Lung (tissue), 11 donors: ENCODE measurements at regions not wholly inside any gene's neighbourhood (a gene's known extent, or its start where the extent isn't known, plus 50 kb on each side); places are given as distances from the start of the nearest gene placed in this dataset.
"Not testable (repeated sequence)": the region's sequence is repeated elsewhere in the genome, so short reads cannot be mapped to it uniquely, and the experiment has no call there.

ENCODE experiments used
- ATAC-seq: fragments of 200-7000 bp; cut with Tn5 transposase; one replicate; pipeline ENCODE4 v1.9.1; 2020; ENCODE audit warnings: moderate number of reproducible peaks; ENCODE audit not compliant: insufficient read depth, low FRiP score
- DNase-seq, 3 donors: peaks; one replicate each; pipeline ENCODE4 v3.0.0-alpha.2; 2013 to 2017
- H3K27ac ChIP-seq, 2 donors: one replicate each; pipeline ENCODE4 v1.5.1; 2013; ENCODE audit warnings: mild to moderate bottlenecking in 2 of 2, moderate library complexity in 2 of 2, control low read depth in 1 of 2, inconsistent platforms in 1 of 2, low read depth in 1 of 2, low read length in 1 of 2
- H3K27me3 ChIP-seq, 3 donors: one replicate each; pipeline ENCODE4 v1.5.1; 2013; ENCODE audit warnings: low read length in 2 of 3; ENCODE audit not compliant: control insufficient read depth in 3 of 3, insufficient read depth in 3 of 3
- H3K36me3 ChIP-seq, 4 donors: one replicate each; pipeline ENCODE4 v1.5.1; 2013; ENCODE audit warnings: low read length in 4 of 4, mild to moderate bottlenecking in 1 of 4, moderate library complexity in 1 of 4; ENCODE audit not compliant: control insufficient read depth in 4 of 4, insufficient read depth in 4 of 4
- H3K4me1 ChIP-seq, 5 donors: one replicate each; pipeline ENCODE4 v1.5.1; 2013; ENCODE audit warnings: low read length in 5 of 5, mild to moderate bottlenecking in 2 of 5, moderate library complexity in 1 of 5; ENCODE audit not compliant: control insufficient read depth in 5 of 5, insufficient read depth in 5 of 5
- H3K4me3 ChIP-seq: one replicate; pipeline ENCODE4 v1.5.1; 2013; ENCODE audit warnings: mild to moderate bottlenecking, control low read depth, moderate library complexity
- H3K9ac ChIP-seq, 2 donors: one replicate each; pipeline ENCODE4 v1.5.1; 2013; ENCODE audit warnings: low read length in 2 of 2, control low read depth in 1 of 2; ENCODE audit not compliant: insufficient read depth in 1 of 2
- H3K9me3 ChIP-seq, 4 donors: one replicate each; pipeline ENCODE4 v1.5.1; 2013; ENCODE audit warnings: low read length in 3 of 4, mild to moderate bottlenecking in 1 of 4, moderate library complexity in 1 of 4; ENCODE audit not compliant: control insufficient read depth in 4 of 4, insufficient read depth in 3 of 4
- CTCF ChIP-seq: IDR thresholded peaks from 2 replicates; pipeline ENCODE4 v1.5.1; 2012; ENCODE audit warnings: mild to moderate bottlenecking; ENCODE audit errors: control extremely low read depth, extremely low read depth
- WGBS, 2 donors: extraction: QIAGEN DNeasy Blood & Tissue Kit; methylation state at CpG; one replicate each; pipeline ENCODE4 v1.1.7; 2013; 5-methylcytosine and 5-hydroxymethylcytosine counted together
- donor health status: control.
- donor health status: control.
- donor health status: Bipolar disorder and iron deficiency.
- donor health status: healthy.
- donor health status: DM: yes; HTN: yes; CAD: no.

- not testable (repeated sequence) for H3K36me3 ChIP-seq, H3K9ac ChIP-seq, ATAC-seq, H3K27me3 ChIP-seq, H3K4me1 ChIP-seq, DNase-seq, H3K27ac ChIP-seq, H3K9me3 ChIP-seq, H3K4me3 ChIP-seq
- 62 to 71% methylated on average over 8 of the region's 8 CpGs for WGBS, 2 donors
Measured at GRCh38 chr20:47977789-47978252, 192.5 kb upstream of the SULF2 start.

- 80 to 85% methylated on average over 19 to 20 of the region's 20 CpGs for WGBS, 2 donors
- H3K36me3 ChIP-seq, H3K9ac ChIP-seq, H3K9me3 ChIP-seq, H3K27me3 ChIP-seq, H3K4me3 ChIP-seq, ATAC-seq, DNase-seq, H3K4me1 ChIP-seq, H3K27ac ChIP-seq: not testable (repeated sequence)
Measured at GRCh38 chr20:47977017-47977788, 191.9 kb upstream of the SULF2 start.

- H3K4me1 ChIP-seq: peaks cover 0 to 8% (median 0%) of the 10 kb centered on the region in 5 donors
- no peak for ATAC-seq
- 84 to 90% methylated on average over 8 of the region's 8 CpGs for WGBS, 2 donors
Measured at GRCh38 chr20:47974234-47974878, 189.1 kb upstream of the SULF2 start.

GRCh38 chr20:47973519-47974233 lies 188.4 kb upstream of the SULF2 start:
- TF ChIP-seq CTCF: no peak
- ATAC-seq (no peak), DNase-seq (peak in 1 of 3 donors; percentile 29)
- H3K9me3 ChIP-seq: no peaks in the 10 kb centered on the region
- H3K4me3 ChIP-seq: no peak overlapping the region
- H3K27me3 ChIP-seq: peaks cover 0 to 7% (median 4%) of the 10 kb centered on the region in 3 donors
- 62 to 74% methylated on average over 26 of the region's 26 CpGs for WGBS, 2 donors
- no peak overlapping the region for H3K9ac ChIP-seq
- peak overlapping the region in 1 of 2 donors; percentile 17 for H3K27ac ChIP-seq
- no peaks in the 10 kb centered on the region for H3K36me3 ChIP-seq
- peaks cover 0 to 8% (median 0%) of the 10 kb centered on the region in 5 donors for H3K4me1 ChIP-seq

More at GRCh38 chr20:47974234-47974878, 189.1 kb upstream of the SULF2 start:
- Histone ChIP-seq H3K27ac (peak overlapping the region in 1 of 2 donors; percentile 17), H3K9me3 (no peaks in the 10 kb centered on the region), H3K4me3 (no peak overlapping the region), H3K9ac (no peak overlapping the region), H3K27me3 (peaks cover 0 to 7% (median 4%) of the 10 kb centered on the region in 3 donors), H3K36me3 (no peaks in the 10 kb centered on the region)
- DNase-seq: no peak
- TF ChIP-seq CTCF: no peak
